ENCODE measurements at regions not wholly inside any gene's neighbourhood (a gene's known extent, or its start where the extent isn't known, plus 50 kb on each side); places are given as distances from the start of the nearest gene placed in this dataset.

GRCh38 chr5:51273021-51273420 lies 110.2 kb upstream of the ISL1 start:
- H3K4me3 ChIP-seq (ENCODE audit: low read depth, low read length), result no peak overlapping the region

GRCh38 chr5:51273871-51274270 lies 109.4 kb upstream of the ISL1 start:
- no peak overlapping the region for H3K4me3 ChIP-seq (ENCODE audit: low read depth, low read length)

GRCh38 chr5:51275428-51275827 lies 107.8 kb upstream of the ISL1 start:
- H3K4me3 ChIP-seq (ENCODE audit: low read depth, low read length), result no peak overlapping the region

DNA sequence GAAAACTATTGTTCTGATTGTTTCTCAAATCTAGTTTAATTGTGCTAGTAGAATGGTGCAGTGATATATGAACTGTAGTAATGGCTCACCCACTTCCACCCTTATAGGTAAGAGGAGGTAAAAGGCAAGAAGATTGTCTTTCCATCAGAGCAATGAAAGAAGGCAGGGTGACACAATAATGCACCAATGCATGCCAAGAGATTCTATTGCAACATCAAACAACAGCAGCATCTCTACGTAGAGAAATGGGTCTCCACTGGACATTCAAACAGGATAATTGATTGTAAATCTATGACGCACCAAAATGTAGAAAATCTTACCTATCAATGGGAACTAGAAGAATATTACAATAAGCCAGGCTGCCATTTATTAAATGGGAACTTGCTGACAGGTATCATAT lies 107.0 kb upstream of the ISL1 start:
- no peak overlapping the region for H3K4me3 ChIP-seq (ENCODE audit: low read depth, low read length)

DNA sequence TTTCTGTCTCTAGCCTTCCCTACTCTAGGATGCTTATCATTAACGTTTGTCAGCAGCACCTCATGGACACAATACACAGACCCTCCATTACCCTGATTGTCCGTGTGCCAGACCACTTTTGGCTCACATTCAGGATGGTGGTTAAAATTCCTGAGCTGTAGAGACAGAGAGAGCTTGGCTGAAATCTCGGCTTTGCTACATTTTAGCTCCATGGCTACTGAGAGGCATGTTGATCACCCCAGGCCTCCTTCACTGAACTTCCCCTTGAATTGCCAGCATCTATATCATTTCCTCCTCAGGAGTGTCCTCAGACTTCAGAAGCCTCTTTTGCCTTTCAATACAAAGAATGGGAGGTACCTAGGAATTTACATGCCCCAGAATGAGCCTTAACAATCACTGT lies 104.7 kb upstream of the ISL1 start:
- H3K4me3 ChIP-seq (ENCODE audit: low read depth, low read length), result no peak overlapping the region

- H3K4me3 ChIP-seq (ENCODE audit: low read depth, low read length), result no peak overlapping the region
Observed at GRCh38 chr5:51279983-51280706, 103.1 kb upstream of the ISL1 start.

DNA sequence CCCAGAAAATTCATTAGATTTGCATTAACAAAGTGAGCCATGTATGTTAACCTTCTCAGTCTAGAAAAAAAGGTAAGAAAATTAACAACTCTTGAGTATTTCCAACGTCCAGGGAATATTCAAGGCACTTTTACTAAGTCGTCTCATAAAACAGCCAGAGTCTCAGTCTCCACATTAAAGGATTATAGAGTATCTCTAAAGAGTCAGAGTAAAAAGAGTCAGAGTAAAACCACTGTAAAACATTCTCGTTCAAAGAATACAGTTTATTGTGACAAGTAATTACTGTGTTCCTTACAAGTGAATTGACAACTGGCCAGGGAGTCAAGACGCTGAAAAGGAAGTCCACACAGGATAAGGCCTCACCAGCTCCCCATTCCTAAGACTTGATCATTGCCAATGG lies 97.2 kb upstream of the ISL1 start:
- no peak overlapping the region for H3K4me3 ChIP-seq (ENCODE audit: low read depth, low read length)

DNA sequence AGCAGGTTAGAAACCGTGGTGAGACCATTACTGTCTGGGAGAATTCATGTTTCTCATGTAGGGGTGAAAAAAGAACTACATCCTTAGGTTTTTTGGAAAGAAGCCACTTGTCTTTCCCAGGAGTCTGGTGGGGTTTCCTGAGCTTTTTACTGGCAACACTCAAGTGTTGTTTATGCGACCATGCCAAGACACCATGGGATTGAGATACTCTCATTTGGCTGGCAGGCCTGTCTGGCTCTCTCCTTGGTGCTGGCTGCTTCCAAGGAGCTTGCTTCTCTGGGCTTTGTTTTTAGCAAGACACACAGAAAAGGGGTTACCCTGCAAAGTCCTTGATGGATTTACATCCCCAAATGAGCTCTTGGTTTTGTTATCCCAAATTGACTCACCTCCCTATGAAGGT lies 80.9 kb upstream of the ISL1 start:
- no peak overlapping the region for H3K4me3 ChIP-seq (ENCODE audit: low read depth, low read length)

GRCh38 chr5:51326844-51327243 lies 56.4 kb upstream of the ISL1 start:
- H3K4me3 ChIP-seq (ENCODE audit: low read depth, low read length), result no peak overlapping the region

All from iPS-11a (cell line).